SK-N-SH (cell line): ENCODE measurements at regions not wholly inside any gene's neighbourhood (a gene's known extent, or its start where the extent isn't known, plus 50 kb on each side); places are given as distances from the start of the nearest gene placed in this dataset.

Experiments
- CTCF ChIA-PET: fragments of 300-600, 350-600 bp; formaldehyde crosslinking; extraction: SDS; loops from one replicate; lab custom pipeline; 2021; lab: Yijun Ruan, JAX
- POLR2A ChIA-PET: fragments of 350-600 bp; sonication (Branson Sonifier 250); formaldehyde crosslinking; extraction: SDS; loops from one replicate; lab custom pipeline; 2020; ENCODE audit warnings: antibody characterized with exemption, inconsistent platforms; lab: Yijun Ruan, JAX
- DNase-seq: peaks from one replicate; pipeline ENCODE4 v3.0.0; 2012
- H2AFZ ChIP-seq: fragments of 200-600 bp; sonication (generic); 2 replicates; pipeline ENCODE4 v1.8.1; 2016; ENCODE audit warnings: antibody characterized with exemption, mild to moderate bottlenecking, low read depth
- H3F3A ChIP-seq: fragments of 200-600 bp; sonication (generic); replicated peaks from 2 replicates; pipeline ENCODE3; 2016; ENCODE audit warnings: antibody characterized with exemption, mild to moderate bottlenecking; ENCODE audit not compliant: insufficient read depth
- H3K27ac ChIP-seq, 2 experiments: fragments of 200-500 bp in 1 of 2; fragments of 200-600 bp in 1 of 2; sonication (Bioruptor generic) in 1 of 2; sonication (generic), shearing (Covaris generic) in 1 of 2; 2 replicates each; pipeline versions ENCODE4 v1.5.1 to v1.6.1; 2014 to 2016; ENCODE audit warnings: low read depth in 2 of 2, inconsistent platforms in 1 of 2, low read length in 1 of 2, mild to moderate bottlenecking in 1 of 2, mixed read lengths in 1 of 2
- H3K27me3 ChIP-seq: fragments of 200-600 bp; sonication (generic), shearing (Covaris generic); 2 replicates; pipeline ENCODE4 v1.6.1; 2016; ENCODE audit warnings: mixed run types; ENCODE audit not compliant: insufficient read depth
- H3K36me3 ChIP-seq, 2 experiments: fragments of 200-500 bp in 1 of 2; fragments of 200-600 bp in 1 of 2; sonication (Bioruptor generic) in 1 of 2; sonication (generic) in 1 of 2; replicated peaks in 1 of 2; 2 replicates each; pipeline versions ENCODE3 to v1.5.1; 2014 to 2016; ENCODE audit warnings: low read length in 1 of 2, mild to moderate bottlenecking in 1 of 2; ENCODE audit not compliant: insufficient read depth in 2 of 2, control insufficient read depth in 1 of 2
- H3K4me1 ChIP-seq, 2 experiments: fragments of 200-500 bp in 1 of 2; fragments of 200-600 bp in 1 of 2; sonication (Bioruptor generic) in 1 of 2; sonication (generic), shearing (Covaris generic) in 1 of 2; 2 replicates each; pipeline versions ENCODE4 v1.5.1 to v1.6.1; 2014 to 2016; ENCODE audit warnings: low read depth in 1 of 2, low read length in 1 of 2, mixed run types in 1 of 2; ENCODE audit not compliant: insufficient read depth in 2 of 2, control insufficient read depth in 1 of 2
- H3K4me2 ChIP-seq: fragments of 200-600 bp; sonication (generic), shearing (Covaris generic); 2 replicates; pipeline ENCODE4 v1.6.1; 2017; ENCODE audit warnings: mixed run types
- H3K4me3 ChIP-seq, 2 experiments: fragments of 200-500 bp in 1 of 2; fragments of 200-600 bp in 1 of 2; sonication (Bioruptor generic) in 1 of 2; sonication (generic), shearing (Covaris generic) in 1 of 2; 2 replicates each; pipeline versions ENCODE4 v1.5.1 to v1.8.1; 2014 to 2016; ENCODE audit warnings: low read depth in 2 of 2, inconsistent platforms in 1 of 2, low read length in 1 of 2, mild to moderate bottlenecking in 1 of 2, mixed read lengths in 1 of 2, moderate library complexity in 1 of 2
- H3K79me2 ChIP-seq: fragments of 200-600 bp; sonication (generic); 2 replicates; pipeline ENCODE4 v1.8.1; 2017; ENCODE audit warnings: mild to moderate bottlenecking; ENCODE audit not compliant: insufficient read depth
- H3K9ac ChIP-seq: fragments of 200-600 bp; sonication (generic); 2 replicates; pipeline ENCODE4 v1.6.1; 2017; ENCODE audit warnings: mixed run types
- H3K9me2 ChIP-seq: fragments of 200-600 bp; sonication (generic); 2 replicates; pipeline ENCODE4 v1.6.1; 2017; ENCODE audit warnings: mixed run types
- H3K9me3 ChIP-seq: fragments of 200-600 bp; sonication (generic); 2 replicates; pipeline ENCODE4 v1.6.1; 2017; ENCODE audit warnings: mixed run types, mild to moderate bottlenecking, moderate library complexity
- H4K20me1 ChIP-seq: fragments of 200-600 bp; sonication (generic); 2 replicates; pipeline ENCODE4 v1.6.1; 2017; ENCODE audit warnings: mild to moderate bottlenecking, mixed run types; ENCODE audit not compliant: insufficient read depth
- CHD2 ChIP-seq: fragments of 150-350 bp; IDR thresholded peaks from 2 replicates; pipeline ENCODE4 v1.6.1; 2018; ENCODE audit warnings: low read length; ENCODE audit not compliant: partially characterized antibody
- ELF1 ChIP-seq: IDR thresholded peaks from 2 replicates; pipeline ENCODE4 v1.4.0; 2012
- EP300 ChIP-seq, 2 experiments: IDR thresholded peaks; 2 replicates each; pipeline versions ENCODE4 v1.4.0 to v1.6.1; 2012; ENCODE audit warnings: borderline replicate concordance in 1 of 2, low read depth in 1 of 2, low read length in 1 of 2
- EZH2phosphoT487 ChIP-seq: fragments of 200-600 bp; sonication (generic); IDR thresholded peaks from 2 replicates; pipeline ENCODE4 v1.6.1; 2017; ENCODE audit warnings: low read depth, mixed run types, mild to moderate bottlenecking, antibody characterized with exemption, moderate library complexity, borderline replicate concordance
- FOSL2 ChIP-seq: IDR thresholded peaks from 2 replicates; pipeline ENCODE4 v1.4.0; 2012; ENCODE audit warnings: low read depth, mild to moderate bottlenecking, moderate library complexity, borderline replicate concordance
- FOXM1 ChIP-seq: IDR thresholded peaks from 2 replicates; pipeline ENCODE4 v1.4.0; 2012; ENCODE audit warnings: low read depth, mild to moderate bottlenecking
- GABPA ChIP-seq: IDR thresholded peaks from 2 replicates; pipeline ENCODE4 v1.4.0; 2012; ENCODE audit warnings: low read depth, mild to moderate bottlenecking
- JUND ChIP-seq: IDR thresholded peaks from 2 replicates; pipeline ENCODE4 v1.4.0; 2012
- MEF2A ChIP-seq: IDR thresholded peaks from 2 replicates; pipeline ENCODE4 v1.4.0; 2012; ENCODE audit warnings: low read depth, borderline replicate concordance
- MXI1 ChIP-seq: IDR thresholded peaks from 2 replicates; pipeline ENCODE4 v1.6.1; 2012; ENCODE audit warnings: mild to moderate bottlenecking, low read depth, low read length, improper control_type of control experiment
- NFIC ChIP-seq: IDR thresholded peaks from 2 replicates; pipeline ENCODE4 v1.4.0; 2012; ENCODE audit warnings: borderline replicate concordance
- POLR2AphosphoS5 ChIP-seq: IDR thresholded peaks from 2 replicates; pipeline ENCODE4 v1.6.1; 2012; ENCODE audit warnings: low read depth, low read length
- RAD21 ChIP-seq: IDR thresholded peaks from 2 replicates; pipeline ENCODE4 v1.6.1; 2012; ENCODE audit warnings: mild to moderate bottlenecking, low read length
- SIN3A ChIP-seq: IDR thresholded peaks from 2 replicates; pipeline ENCODE4 v1.6.1; 2012; ENCODE audit warnings: low read depth, mild to moderate bottlenecking, low read length, moderate library complexity, borderline replicate concordance
- TAF1 ChIP-seq: IDR thresholded peaks from 2 replicates; pipeline ENCODE4 v1.6.1; 2012; ENCODE audit warnings: low read depth, mild to moderate bottlenecking, low read length, moderate library complexity, borderline replicate concordance
- TCF12 ChIP-seq: IDR thresholded peaks from 2 replicates; pipeline ENCODE4 v1.4.0; 2012
- WGBS: methylation state at CpG from one replicate; pipeline ENCODE4 v1.1.6; 2017; ENCODE audit warnings: low lambda C conversion rate; 5-methylcytosine and 5-hydroxymethylcytosine counted together
- TF ChIP-seq, protein P1 (sequence below): IDR thresholded peaks from 2 replicates; pipeline ENCODE4; 2012
- TF ChIP-seq, protein P2 (sequence below): fragments of 200-600 bp; sonication (generic); IDR thresholded peaks from 2 replicates; pipeline ENCODE4 v1.6.1; 2017; ENCODE audit warnings: antibody characterized with exemption, mild to moderate bottlenecking, moderate library complexity
- TF ChIP-seq, protein P3 (sequence below): IDR thresholded peaks from 2 replicates; pipeline ENCODE4 v1.4.0; 2012; ENCODE audit warnings: low read depth, borderline replicate concordance
- TF ChIP-seq, protein P4 (sequence below): IDR thresholded peaks from 2 replicates; pipeline ENCODE4 v1.6.1; 2012; ENCODE audit warnings: mild to moderate bottlenecking, low read depth, low read length, moderate library complexity

DNA sequence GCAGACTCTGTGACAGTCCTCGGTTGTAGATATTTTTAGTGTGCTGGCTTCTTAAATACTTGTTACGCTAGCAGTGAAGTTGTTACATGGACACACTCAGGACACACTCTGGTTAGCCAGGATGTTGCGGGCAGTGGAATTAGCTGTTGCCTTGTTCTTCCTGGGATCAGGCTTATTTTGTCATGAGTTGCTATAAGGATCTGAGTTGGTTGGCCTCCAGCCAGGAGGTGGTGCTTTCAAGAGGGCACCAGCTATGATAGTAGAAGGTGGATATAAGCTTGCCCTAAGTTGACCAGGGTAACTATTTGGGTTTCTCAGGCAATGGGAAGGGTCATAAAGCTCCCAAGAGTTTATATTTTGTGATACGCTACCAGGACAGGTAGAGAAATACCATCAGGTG lies 150.1 kb upstream of the C1GALT1 start:
- TF ChIP-seq MXI1 = no peak
- no peak for TF ChIP-seq TAF1
- TF ChIP-seq POLR2AphosphoS5 = no peak
- no peak for TF ChIP-seq EP300 (IDR thresholded peaks at IDR 0.05; ENCODE audit: borderline replicate concordance in 1 of 2, low read depth in 1 of 2, low read length in 1 of 2)
- no peak for TF ChIP-seq RAD21
- no peak for TF ChIP-seq MEF2A
- TF ChIP-seq GABPA = no peak
- TF ChIP-seq, protein P1, sequence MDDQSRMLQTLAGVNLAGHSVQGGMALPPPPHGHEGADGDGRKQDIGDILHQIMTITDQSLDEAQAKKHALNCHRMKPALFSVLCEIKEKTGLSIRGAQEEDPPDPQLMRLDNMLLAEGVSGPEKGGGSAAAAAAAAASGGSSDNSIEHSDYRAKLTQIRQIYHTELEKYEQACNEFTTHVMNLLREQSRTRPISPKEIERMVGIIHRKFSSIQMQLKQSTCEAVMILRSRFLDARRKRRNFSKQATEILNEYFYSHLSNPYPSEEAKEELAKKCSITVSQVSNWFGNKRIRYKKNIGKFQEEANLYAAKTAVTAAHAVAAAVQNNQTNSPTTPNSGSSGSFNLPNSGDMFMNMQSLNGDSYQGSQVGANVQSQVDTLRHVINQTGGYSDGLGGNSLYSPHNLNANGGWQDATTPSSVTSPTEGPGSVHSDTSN = no peak
- no peak for TF ChIP-seq JUND
- no peak for TF ChIP-seq TCF12
- TF ChIP-seq FOSL2 = no peak
- TF ChIP-seq, protein P2, sequence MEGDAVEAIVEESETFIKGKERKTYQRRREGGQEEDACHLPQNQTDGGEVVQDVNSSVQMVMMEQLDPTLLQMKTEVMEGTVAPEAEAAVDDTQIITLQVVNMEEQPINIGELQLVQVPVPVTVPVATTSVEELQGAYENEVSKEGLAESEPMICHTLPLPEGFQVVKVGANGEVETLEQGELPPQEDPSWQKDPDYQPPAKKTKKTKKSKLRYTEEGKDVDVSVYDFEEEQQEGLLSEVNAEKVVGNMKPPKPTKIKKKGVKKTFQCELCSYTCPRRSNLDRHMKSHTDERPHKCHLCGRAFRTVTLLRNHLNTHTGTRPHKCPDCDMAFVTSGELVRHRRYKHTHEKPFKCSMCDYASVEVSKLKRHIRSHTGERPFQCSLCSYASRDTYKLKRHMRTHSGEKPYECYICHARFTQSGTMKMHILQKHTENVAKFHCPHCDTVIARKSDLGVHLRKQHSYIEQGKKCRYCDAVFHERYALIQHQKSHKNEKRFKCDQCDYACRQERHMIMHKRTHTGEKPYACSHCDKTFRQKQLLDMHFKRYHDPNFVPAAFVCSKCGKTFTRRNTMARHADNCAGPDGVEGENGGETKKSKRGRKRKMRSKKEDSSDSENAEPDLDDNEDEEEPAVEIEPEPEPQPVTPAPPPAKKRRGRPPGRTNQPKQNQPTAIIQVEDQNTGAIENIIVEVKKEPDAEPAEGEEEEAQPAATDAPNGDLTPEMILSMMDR = no peak
- TF ChIP-seq FOXM1 = no peak
- TF ChIP-seq CHD2 = no peak
- TF ChIP-seq, protein P3, sequence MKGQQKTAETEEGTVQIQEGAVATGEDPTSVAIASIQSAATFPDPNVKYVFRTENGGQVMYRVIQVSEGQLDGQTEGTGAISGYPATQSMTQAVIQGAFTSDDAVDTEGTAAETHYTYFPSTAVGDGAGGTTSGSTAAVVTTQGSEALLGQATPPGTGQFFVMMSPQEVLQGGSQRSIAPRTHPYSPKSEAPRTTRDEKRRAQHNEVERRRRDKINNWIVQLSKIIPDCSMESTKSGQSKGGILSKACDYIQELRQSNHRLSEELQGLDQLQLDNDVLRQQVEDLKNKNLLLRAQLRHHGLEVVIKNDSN = no peak
- TF ChIP-seq ELF1 = no peak
- no peak for TF ChIP-seq NFIC
- TF ChIP-seq, protein P4, sequence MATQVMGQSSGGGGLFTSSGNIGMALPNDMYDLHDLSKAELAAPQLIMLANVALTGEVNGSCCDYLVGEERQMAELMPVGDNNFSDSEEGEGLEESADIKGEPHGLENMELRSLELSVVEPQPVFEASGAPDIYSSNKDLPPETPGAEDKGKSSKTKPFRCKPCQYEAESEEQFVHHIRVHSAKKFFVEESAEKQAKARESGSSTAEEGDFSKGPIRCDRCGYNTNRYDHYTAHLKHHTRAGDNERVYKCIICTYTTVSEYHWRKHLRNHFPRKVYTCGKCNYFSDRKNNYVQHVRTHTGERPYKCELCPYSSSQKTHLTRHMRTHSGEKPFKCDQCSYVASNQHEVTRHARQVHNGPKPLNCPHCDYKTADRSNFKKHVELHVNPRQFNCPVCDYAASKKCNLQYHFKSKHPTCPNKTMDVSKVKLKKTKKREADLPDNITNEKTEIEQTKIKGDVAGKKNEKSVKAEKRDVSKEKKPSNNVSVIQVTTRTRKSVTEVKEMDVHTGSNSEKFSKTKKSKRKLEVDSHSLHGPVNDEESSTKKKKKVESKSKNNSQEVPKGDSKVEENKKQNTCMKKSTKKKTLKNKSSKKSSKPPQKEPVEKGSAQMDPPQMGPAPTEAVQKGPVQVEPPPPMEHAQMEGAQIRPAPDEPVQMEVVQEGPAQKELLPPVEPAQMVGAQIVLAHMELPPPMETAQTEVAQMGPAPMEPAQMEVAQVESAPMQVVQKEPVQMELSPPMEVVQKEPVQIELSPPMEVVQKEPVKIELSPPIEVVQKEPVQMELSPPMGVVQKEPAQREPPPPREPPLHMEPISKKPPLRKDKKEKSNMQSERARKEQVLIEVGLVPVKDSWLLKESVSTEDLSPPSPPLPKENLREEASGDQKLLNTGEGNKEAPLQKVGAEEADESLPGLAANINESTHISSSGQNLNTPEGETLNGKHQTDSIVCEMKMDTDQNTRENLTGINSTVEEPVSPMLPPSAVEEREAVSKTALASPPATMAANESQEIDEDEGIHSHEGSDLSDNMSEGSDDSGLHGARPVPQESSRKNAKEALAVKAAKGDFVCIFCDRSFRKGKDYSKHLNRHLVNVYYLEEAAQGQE = no peak
- TF ChIP-seq SIN3A = no peak
- TF ChIP-seq EZH2phosphoT487 = no peak
- Histone ChIP-seq H3K27ac (no peak overlapping the region), H3K36me3 (no peaks in the 10 kb centered on the region), H3K4me3 (no peak overlapping the region), H4K20me1 (no peaks in the 10 kb centered on the region), H2AFZ (no peak overlapping the region), H3K9ac (no peak overlapping the region), H3K79me2 (no peaks in the 10 kb centered on the region), H3K27me3 (no peaks in the 10 kb centered on the region), H3K4me1 (no peaks in the 10 kb centered on the region), H3K4me2 (no peak overlapping the region), H3F3A (no peaks in the 10 kb centered on the region), H3K9me2 (no peaks in the 10 kb centered on the region), H3K9me3 (no peaks in the 10 kb centered on the region)
- ChIA-PET POLR2A (no interaction called here), CTCF (no interaction called here)
- 50% methylated on average over 4 of the region's 4 CpGs for WGBS
- no peak for DNase-seq
